ENCODE measurements at regions not wholly inside any gene's neighbourhood (a gene's known extent, or its start where the extent isn't known, plus 50 kb on each side); places are given as distances from the start of the nearest gene placed in this dataset.

- intact Hi-C loops (cut with DNase I): no loop called here
- Histone ChIP-seq H3K36me3 (no peaks in the 10 kb centered on the region), H3K9me3 (no peaks in the 10 kb centered on the region), H3K4me1 (no peaks in the 10 kb centered on the region), H3K27me3 (no peaks in the 10 kb centered on the region), H3K9ac (ENCODE audit: low read depth in 2 of 2, low read length in 2 of 2) (no peak overlapping the region), H3K27ac (no peak overlapping the region), H3K4me3 (no peak overlapping the region)
- no peak for TF ChIP-seq CTCF (IDR thresholded peaks at IDR 0.05)
- no peak for DNase-seq
Measured at GRCh38 chr12:92621833-92622232, 81.0 kb upstream of the PLEKHG7 start.

GRCh38 chr12:92621312-92621711 is 81.5 kb upstream of the PLEKHG7 start:
- TF ChIP-seq CTCF (IDR thresholded peaks at IDR 0.05): no peak
- Histone ChIP-seq H3K27ac (no peak overlapping the region), H3K36me3 (no peaks in the 10 kb centered on the region), H3K9me3 (no peaks in the 10 kb centered on the region), H3K27me3 (no peaks in the 10 kb centered on the region), H3K9ac (ENCODE audit: low read depth in 2 of 2, low read length in 2 of 2) (no peak overlapping the region), H3K4me3 (no peak overlapping the region), H3K4me1 (no peaks in the 10 kb centered on the region)
- intact Hi-C loops (cut with DNase I): no loop called here
- DNase-seq: no peak

- Histone ChIP-seq H3K4me1 (no peaks in the 10 kb centered on the region), H3K9me3 (no peaks in the 10 kb centered on the region), H3K27me3 (no peaks in the 10 kb centered on the region), H3K4me3 (no peak overlapping the region), H3K36me3 (no peaks in the 10 kb centered on the region), H3K27ac (no peak overlapping the region), H3K9ac (ENCODE audit: low read depth in 2 of 2, low read length in 2 of 2) (no peak overlapping the region)
- intact Hi-C loops (cut with DNase I): no loop called here
- DNase-seq: no peak
- no peak for TF ChIP-seq CTCF (IDR thresholded peaks at IDR 0.05)
Measured at GRCh38 chr12:92619730-92620684, 82.8 kb upstream of the PLEKHG7 start.

GRCh38 chr12:92619026-92619425 is 83.8 kb upstream of the PLEKHG7 start:
- no peak overlapping the region for H3K9ac ChIP-seq (ENCODE audit: low read depth in 2 of 2, low read length in 2 of 2)
- intact Hi-C loops (cut with DNase I): no loop called here

GRCh38 chr12:92615703-92616102 is 87.1 kb upstream of the PLEKHG7 start:
- Histone ChIP-seq H3K4me1 (no peaks in the 10 kb centered on the region), H3K27me3 (no peaks in the 10 kb centered on the region), H3K9me3 (no peaks in the 10 kb centered on the region), H3K36me3 (no peaks in the 10 kb centered on the region), H3K9ac (ENCODE audit: low read depth in 2 of 2, low read length in 2 of 2) (no peak overlapping the region), H3K4me3 (no peak overlapping the region), H3K27ac (no peak overlapping the region)
- DNase-seq: no peak
- intact Hi-C loops (cut with DNase I): no loop called here
- TF ChIP-seq CTCF (IDR thresholded peaks at IDR 0.05): no peak

More at GRCh38 chr12:92619026-92619425, 83.8 kb upstream of the PLEKHG7 start:
- TF ChIP-seq CTCF (IDR thresholded peaks at IDR 0.05): no peak
- Histone ChIP-seq H3K36me3 (no peaks in the 10 kb centered on the region), H3K4me3 (no peak overlapping the region), H3K4me1 (no peaks in the 10 kb centered on the region), H3K9me3 (no peaks in the 10 kb centered on the region), H3K27me3 (no peaks in the 10 kb centered on the region), H3K27ac (no peak overlapping the region)
- no peak for DNase-seq

All from colonic mucosa (tissue), 4 donors.